PC-3 (cell line): ENCODE measurements at regions not wholly inside any gene's neighbourhood (a gene's known extent, or its start where the extent isn't known, plus 50 kb on each side); places are given as distances from the start of the nearest gene placed in this dataset.

Experiments used
- EZH2 ChIP-seq: fragments of 300-600 bp; sonication (generic); IDR thresholded peaks from one replicate; pipeline ENCODE4 v1.6.1; 2017; ENCODE audit warnings: antibody characterized with exemption, mild to moderate bottlenecking, low read length; ENCODE audit not compliant: unreplicated experiment
- EZH2phosphoT487 ChIP-seq: fragments of 300-600 bp; sonication (generic); IDR thresholded peaks from 2 replicates; pipeline ENCODE4 v1.6.1; 2018; ENCODE audit warnings: mild to moderate bottlenecking, antibody characterized with exemption, low read length, borderline replicate concordance
- TF ChIP-seq, protein P1 (sequence below): fragments of 300-600 bp; sonication (generic); conservative IDR thresholded peaks from 2 replicates; pipeline ENCODE4 v1.5.1; 2017; ENCODE audit warnings: antibody characterized with exemption, low read depth, mild to moderate bottlenecking, low read length

GRCh38 chr13:38429916-38430315 lies 80.3 kb downstream of the UFM1 start:
- TF ChIP-seq EZH2, result no peak
- TF ChIP-seq, protein P1, sequence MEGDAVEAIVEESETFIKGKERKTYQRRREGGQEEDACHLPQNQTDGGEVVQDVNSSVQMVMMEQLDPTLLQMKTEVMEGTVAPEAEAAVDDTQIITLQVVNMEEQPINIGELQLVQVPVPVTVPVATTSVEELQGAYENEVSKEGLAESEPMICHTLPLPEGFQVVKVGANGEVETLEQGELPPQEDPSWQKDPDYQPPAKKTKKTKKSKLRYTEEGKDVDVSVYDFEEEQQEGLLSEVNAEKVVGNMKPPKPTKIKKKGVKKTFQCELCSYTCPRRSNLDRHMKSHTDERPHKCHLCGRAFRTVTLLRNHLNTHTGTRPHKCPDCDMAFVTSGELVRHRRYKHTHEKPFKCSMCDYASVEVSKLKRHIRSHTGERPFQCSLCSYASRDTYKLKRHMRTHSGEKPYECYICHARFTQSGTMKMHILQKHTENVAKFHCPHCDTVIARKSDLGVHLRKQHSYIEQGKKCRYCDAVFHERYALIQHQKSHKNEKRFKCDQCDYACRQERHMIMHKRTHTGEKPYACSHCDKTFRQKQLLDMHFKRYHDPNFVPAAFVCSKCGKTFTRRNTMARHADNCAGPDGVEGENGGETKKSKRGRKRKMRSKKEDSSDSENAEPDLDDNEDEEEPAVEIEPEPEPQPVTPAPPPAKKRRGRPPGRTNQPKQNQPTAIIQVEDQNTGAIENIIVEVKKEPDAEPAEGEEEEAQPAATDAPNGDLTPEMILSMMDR, result no peak
- no peak for TF ChIP-seq EZH2phosphoT487
